Fibroblast of pulmonary artery (primary cell): ENCODE measurements at regions not wholly inside any gene's neighbourhood (a gene's known extent, or its start where the extent isn't known, plus 50 kb on each side); places are given as distances from the start of the nearest gene placed in this dataset.
"Not testable (repeated sequence)": the region's sequence is repeated elsewhere in the genome, so short reads cannot be mapped to it uniquely, and the experiment has no call there.

Source experiments
- DNase-seq: peaks from one replicate; pipeline ENCODE4 v3.0.0-alpha.2; 2010; ENCODE audit warnings: low read depth
- H3K4me3 ChIP-seq: replicated peaks from 2 replicates; pipeline ENCODE4 v1.5.1; 2011; ENCODE audit warnings: low read depth, mild to moderate bottlenecking, control low read depth, low read length, moderate library complexity
- CTCF ChIP-seq: IDR thresholded peaks from 2 replicates; pipeline ENCODE4 v1.5.1; 2011; ENCODE audit warnings: mild to moderate bottlenecking, control low read depth, low read length, inconsistent platforms; ENCODE audit errors: missing control alignments

- no peak for TF ChIP-seq CTCF
- no peak for DNase-seq
- no peak overlapping the region for H3K4me3 ChIP-seq
Measured at GRCh38 chr7:66503551-66504031, 125.1 kb upstream of the KCTD7 start.

- no peak overlapping the region for H3K4me3 ChIP-seq
- no peak for DNase-seq
- TF ChIP-seq CTCF: no peak
Measured at GRCh38 chr7:66504131-66504530, 124.5 kb upstream of the KCTD7 start.

DNA sequence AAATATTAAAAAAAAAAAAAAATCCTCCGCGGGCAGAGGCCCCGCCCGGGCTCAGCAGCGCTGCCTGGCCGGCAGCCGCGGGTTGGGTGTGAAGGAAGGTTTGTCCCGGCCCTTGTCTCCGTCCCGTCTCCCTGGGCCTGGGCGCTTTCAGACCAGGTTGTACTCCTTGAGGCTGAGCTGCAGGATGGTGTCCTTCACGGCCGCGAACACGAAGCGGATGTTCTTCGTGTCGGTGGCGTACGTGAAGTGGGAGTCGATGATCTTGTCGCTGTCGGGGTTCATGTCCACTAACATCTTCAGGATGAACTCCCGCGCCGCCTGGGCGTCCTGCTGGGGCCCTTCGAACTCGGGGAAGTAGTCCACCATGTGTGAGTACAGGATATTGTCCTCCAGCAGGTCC lies 123.7 kb upstream of the KCTD7 start:
- no peak for DNase-seq
- TF ChIP-seq CTCF: no peak
- no peak overlapping the region for H3K4me3 ChIP-seq

DNA sequence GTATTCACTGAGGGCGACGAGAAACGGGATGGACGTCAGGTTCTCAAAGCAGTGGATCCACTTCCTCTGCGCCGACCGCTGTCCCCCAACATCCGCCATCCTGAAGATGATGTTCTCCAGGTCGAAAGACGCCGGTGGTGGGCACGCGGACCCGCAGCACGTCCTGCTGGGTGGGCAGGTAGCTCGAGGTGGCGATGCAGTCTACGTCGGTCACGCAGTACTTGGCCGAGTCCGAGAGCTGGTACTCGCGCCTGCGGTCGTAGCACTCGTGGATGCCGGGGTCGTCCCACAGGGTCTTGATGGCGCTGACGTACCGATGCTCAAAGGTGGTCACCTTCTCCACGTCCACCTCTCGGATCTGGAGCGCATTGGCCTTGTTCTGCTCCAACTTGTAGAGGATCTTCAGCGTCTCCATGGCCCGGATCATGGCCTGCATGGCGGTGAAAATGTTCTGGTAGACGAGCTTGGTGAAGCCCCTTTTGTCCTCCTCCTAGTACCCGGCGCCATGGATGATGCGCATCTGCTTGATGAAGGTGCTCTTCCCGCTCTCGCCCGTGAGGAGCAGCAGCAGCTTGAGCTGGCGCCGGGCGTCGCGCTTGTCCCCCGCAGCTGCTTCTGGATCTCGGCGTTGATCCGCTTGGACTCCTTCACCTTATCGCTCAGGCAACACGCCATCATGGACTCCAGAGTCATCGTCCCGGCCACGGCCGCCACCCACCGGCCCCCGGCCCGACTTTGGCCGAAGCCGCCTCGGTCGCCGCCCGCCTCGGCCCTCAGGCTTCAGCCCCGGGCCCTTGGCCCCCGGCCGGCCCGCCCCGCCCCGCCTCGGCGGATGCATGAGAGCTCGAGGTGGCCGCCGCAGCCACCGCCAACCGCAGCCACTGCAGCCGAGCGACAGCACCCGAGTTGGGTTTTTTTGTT lies 122.9 kb upstream of the KCTD7 start:
- no peak for DNase-seq
- TF ChIP-seq CTCF: no peak
- H3K4me3 ChIP-seq: peak overlapping the region; percentile 24

DNA sequence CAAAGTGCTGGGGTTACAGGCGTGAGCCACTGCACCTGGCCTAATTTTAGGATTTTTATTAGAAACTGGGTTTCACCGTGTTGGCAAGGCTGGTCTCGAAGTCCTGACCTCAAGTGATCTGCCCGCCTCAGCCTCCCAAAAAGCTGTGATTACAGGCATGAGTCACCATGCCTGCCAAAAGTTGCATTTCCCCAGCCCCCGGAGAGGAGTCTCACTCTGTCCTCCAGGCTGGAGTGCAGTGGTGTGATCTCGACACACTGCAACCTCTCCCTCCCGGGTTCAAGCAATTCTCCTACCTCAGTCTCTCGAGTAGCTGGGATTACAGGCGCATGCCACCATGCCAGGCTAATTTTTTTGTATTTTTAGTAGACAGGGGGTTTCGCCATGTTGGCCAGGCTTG lies 122.0 kb upstream of the KCTD7 start:
- not testable (repeated sequence) for H3K4me3 ChIP-seq, DNase-seq

DNA sequence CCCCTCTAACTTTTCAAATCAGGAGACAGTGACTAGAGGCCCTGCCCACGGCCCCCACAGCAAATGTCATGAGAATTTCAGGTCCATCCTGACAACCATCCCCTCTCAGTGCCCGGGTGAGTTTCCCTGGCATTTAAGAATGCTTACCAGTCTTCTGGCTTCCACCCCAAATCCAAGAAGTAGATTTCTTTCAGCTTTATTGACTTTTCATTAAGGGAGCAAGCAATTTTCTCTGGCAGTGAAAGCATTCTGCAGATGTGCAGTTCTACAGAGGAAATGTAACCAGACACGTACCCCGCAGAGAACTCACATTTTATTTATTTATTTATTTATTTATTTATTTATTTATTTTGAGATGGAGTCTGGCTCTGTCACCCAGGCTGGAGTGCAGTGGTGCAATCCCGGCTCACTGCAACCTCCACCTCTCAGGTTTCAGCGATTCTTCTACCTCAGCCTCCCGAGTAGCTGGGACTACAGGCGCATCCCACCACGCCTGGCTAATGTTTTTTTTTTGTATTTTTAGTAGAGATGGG lies 120.9 kb upstream of the KCTD7 start:
- no peak for TF ChIP-seq CTCF
- DNase-seq: no peak
- H3K4me3 ChIP-seq: no peak overlapping the region

GRCh38 chr7:66508431-66508830 lies 120.2 kb upstream of the KCTD7 start:
- no peak for TF ChIP-seq CTCF
- no peak overlapping the region for H3K4me3 ChIP-seq
- DNase-seq: no peak
